HG03095 (cell line): ENCODE measurements at regions not wholly inside any gene's neighbourhood (a gene's known extent, or its start where the extent isn't known, plus 50 kb on each side); places are given as distances from the start of the nearest gene placed in this dataset.
"Not testable (repeated sequence)": the region's sequence is repeated elsewhere in the genome, so short reads cannot be mapped to it uniquely, and the experiment has no call there.

Experiments used
- ATAC-seq: cut with Tn5 transposase; IDR thresholded peaks from one replicate; pipeline ENCODE4 v1.9.1; 2021; ENCODE audit warnings: moderate library complexity; ENCODE audit not compliant: unreplicated experiment

- ATAC-seq = no peak
These were observed 236.9 kb upstream of the DPYD start for GRCh38 chr1:98157524-98158313.

- ATAC-seq = no peak
These were observed 226.4 kb upstream of the DPYD start for GRCh38 chr1:98147280-98147679.

GRCh38 chr1:98145655-98146054 is 224.8 kb upstream of the DPYD start:
- no peak for ATAC-seq

GRCh38 chr1:98143403-98143802 is 222.6 kb upstream of the DPYD start:
- no peak for ATAC-seq

- ATAC-seq = no peak
These were observed 212.3 kb upstream of the DPYD start for GRCh38 chr1:98133131-98133530.

GRCh38 chr1:98130408-98130807 is 209.6 kb upstream of the DPYD start:
- no peak for ATAC-seq

- ATAC-seq = no peak
These were observed 208.7 kb upstream of the DPYD start for GRCh38 chr1:98129491-98129890.

GRCh38 chr1:98126740-98127139 is 205.9 kb upstream of the DPYD start:
- no peak for ATAC-seq

- ATAC-seq = no peak
These were observed 200.8 kb upstream of the DPYD start for GRCh38 chr1:98121646-98122045.

- no peak for ATAC-seq
These were observed 199.0 kb upstream of the DPYD start for GRCh38 chr1:98119796-98120195.

- ATAC-seq = no peak
These were observed 193.0 kb upstream of the DPYD start for GRCh38 chr1:98113811-98114210.

- ATAC-seq = no peak
These were observed 191.8 kb upstream of the DPYD start for GRCh38 chr1:98112626-98113025.

- ATAC-seq = no peak
These were observed 189.8 kb upstream of the DPYD start for GRCh38 chr1:98110674-98111073.

GRCh38 chr1:98108378-98108777 is 187.5 kb upstream of the DPYD start:
- ATAC-seq = not testable (repeated sequence)

- ATAC-seq = no peak
These were observed 186.4 kb upstream of the DPYD start for GRCh38 chr1:98107256-98107655.

- no peak for ATAC-seq
These were observed 183.5 kb upstream of the DPYD start for GRCh38 chr1:98104289-98104688.

- ATAC-seq = no peak
These were observed 182.9 kb upstream of the DPYD start for GRCh38 chr1:98103617-98104285.

- ATAC-seq = no peak
These were observed 181.7 kb upstream of the DPYD start for GRCh38 chr1:98102345-98103030.

- ATAC-seq = no peak
These were observed 180.5 kb upstream of the DPYD start for GRCh38 chr1:98101364-98101763.

- ATAC-seq = no peak
These were observed 178.7 kb upstream of the DPYD start for GRCh38 chr1:98099501-98099900.

GRCh38 chr1:98098473-98098872 is 177.6 kb upstream of the DPYD start:
- no peak for ATAC-seq

- ATAC-seq = no peak
These were observed 169.5 kb upstream of the DPYD start for GRCh38 chr1:98090351-98090750.
